H1 (cell line): ENCODE measurements at regions not wholly inside any gene's neighbourhood (a gene's known extent, or its start where the extent isn't known, plus 50 kb on each side); places are given as distances from the start of the nearest gene placed in this dataset.

Experiments used
- CTCF ChIA-PET: fragments of 300-600 bp; sonication (Branson Sonifier 250); formaldehyde crosslinking; loops from one replicate; lab custom pipeline; 2021; ENCODE audit not compliant: partially characterized antibody; lab: Charles Lee
- POLR2A ChIA-PET: fragments of 300-600 bp; sonication (Branson Sonifier 250); formaldehyde crosslinking; loops from one replicate; lab custom pipeline; 2021; ENCODE audit warnings: inconsistent platforms; ENCODE audit not compliant: partially characterized antibody; lab: Charles Lee
- DNase-seq, 2 experiments: peaks; one replicate each; pipeline versions ENCODE4 v3.0.0 to v3.0.0-alpha.2; 2010 to 2022; ENCODE audit warnings: low spot score in 2 of 2, low read depth in 1 of 2, mixed read lengths in 1 of 2
- FAIRE-seq: peaks from 2 replicates; lab custom pipeline; 2011; peaks lifted over from hg19 to GRCh38; lab: Jason Lieb, UNC
- H2AFZ ChIP-seq: 2 replicates; pipeline ENCODE4 v1.8.1; 2012; ENCODE audit warnings: low read length, inconsistent platforms
- H2AK5ac ChIP-seq: 2 replicates; pipeline ENCODE4 v1.6.1; 2013; ENCODE audit warnings: low read depth, low read length
- H2BK120ac ChIP-seq: replicated peaks from 2 replicates; pipeline ENCODE3; 2013; ENCODE audit warnings: low read depth, low read length, inconsistent platforms
- H2BK12ac ChIP-seq: 2 replicates; pipeline ENCODE4 v1.6.1; 2013; ENCODE audit warnings: low read depth, low read length
- H2BK15ac ChIP-seq: 2 replicates; pipeline ENCODE4 v1.6.1; 2013; ENCODE audit warnings: low read length
- H2BK20ac ChIP-seq: 2 replicates; pipeline ENCODE4 v1.6.1; 2013; ENCODE audit warnings: low read length
- H2BK5ac ChIP-seq: 2 replicates; pipeline ENCODE4 v1.6.1; 2013; ENCODE audit warnings: low read depth, low read length
- H3K14ac ChIP-seq: 2 replicates; pipeline ENCODE4 v1.6.1; 2013; ENCODE audit warnings: inconsistent platforms; ENCODE audit not compliant: insufficient read length
- H3K18ac ChIP-seq: 2 replicates; pipeline ENCODE4 v1.6.1; 2013; ENCODE audit warnings: low read length; ENCODE audit errors: extremely low read depth
- H3K23ac ChIP-seq: 2 replicates; pipeline ENCODE4 v1.6.1; 2013; ENCODE audit warnings: inconsistent platforms; ENCODE audit not compliant: insufficient read length
- H3K23me2 ChIP-seq: 2 replicates; pipeline ENCODE4 v1.6.1; 2013; ENCODE audit warnings: low read depth, low read length
- H3K27ac ChIP-seq: 2 replicates; pipeline ENCODE4 v1.6.1; 2011; ENCODE audit warnings: low read depth, low read length, inconsistent platforms
- H3K27me3 ChIP-seq, 4 experiments: replicated peaks in 1 of 4; 1 replicate in 1 of 4; 2 replicates in 3 of 4; pipeline versions ENCODE4 v1.6.1 to v1.8.1; 2011 to 2013; ENCODE audit warnings: low read length in 3 of 4, mild to moderate bottlenecking in 3 of 4, inconsistent platforms in 2 of 4, mixed read lengths in 2 of 4, moderate library complexity in 1 of 4; ENCODE audit not compliant: control insufficient read depth in 3 of 4, insufficient read depth in 3 of 4; ENCODE audit errors: extremely low read depth in 1 of 4
- H3K36me3 ChIP-seq, 4 experiments: 2 replicates each; pipeline versions ENCODE4 v1.6.1 to v1.8.1; 2011 to 2013; ENCODE audit warnings: mild to moderate bottlenecking in 4 of 4, low read length in 3 of 4, moderate library complexity in 2 of 4, control low read depth in 1 of 4, inconsistent platforms in 1 of 4; ENCODE audit not compliant: insufficient read depth in 4 of 4, control insufficient read depth in 2 of 4
- H3K4ac ChIP-seq: replicated peaks from 2 replicates; pipeline ENCODE3; 2013; ENCODE audit warnings: low read length, low read depth, mixed read lengths, inconsistent platforms; ENCODE audit not compliant: insufficient read length
- H3K4me1 ChIP-seq, 4 experiments: replicated peaks in 1 of 4; 1 replicate in 1 of 4; 2 replicates in 3 of 4; pipeline versions ENCODE4 v1.6.1 to v1.8.1; 2011 to 2013; ENCODE audit warnings: low read length in 3 of 4, inconsistent platforms in 2 of 4, mixed read lengths in 1 of 4; ENCODE audit not compliant: insufficient read depth in 4 of 4, control insufficient read depth in 3 of 4
- H3K4me2 ChIP-seq, 2 experiments: 2 replicates each; pipeline versions ENCODE4 v1.6.1 to v1.8.1; 2011 to 2013; ENCODE audit warnings: low read depth in 2 of 2, low read length in 2 of 2, control low read depth in 1 of 2, inconsistent platforms in 1 of 2, mild to moderate bottlenecking in 1 of 2; ENCODE audit not compliant: insufficient read depth in 1 of 2
- H3K4me3 ChIP-seq, 4 experiments: fragments of 200-600, 300-600 bp in 1 of 4; sonication (generic), shearing (Covaris generic), sonication (Bioruptor Twin) in 1 of 4; 2 replicates each; pipeline versions ENCODE4 v1.5.1 to v1.8.1; 2011 to 2016; ENCODE audit warnings: low read length in 4 of 4, low read depth in 3 of 4, control low read depth in 2 of 4, inconsistent platforms in 2 of 4, mild to moderate bottlenecking in 2 of 4, mixed read lengths in 1 of 4, moderate library complexity in 1 of 4; ENCODE audit not compliant: insufficient read depth in 2 of 4; ENCODE audit errors: extremely low read depth in 1 of 4
- H3K56ac ChIP-seq: replicated peaks from 2 replicates; pipeline ENCODE3; 2013; ENCODE audit warnings: low read depth, mild to moderate bottlenecking, mixed read lengths, low read length, inconsistent platforms; ENCODE audit not compliant: insufficient read length
- H3K79me1 ChIP-seq: 2 replicates; pipeline ENCODE4 v1.6.1; 2013; ENCODE audit warnings: low read depth, low read length, control low read depth
- H3K79me2 ChIP-seq, 2 experiments: 2 replicates each; pipeline versions ENCODE4 v1.6.1 to v1.8.1; 2012 to 2013; ENCODE audit warnings: low read length in 2 of 2, mild to moderate bottlenecking in 2 of 2, inconsistent platforms in 1 of 2; ENCODE audit not compliant: insufficient read depth in 2 of 2, control insufficient read depth in 1 of 2
- H3K9ac ChIP-seq, 4 experiments: replicated peaks in 1 of 4; 1 replicate in 1 of 4; 2 replicates in 3 of 4; pipeline versions ENCODE4 v1.6.1 to v1.8.1; 2011 to 2013; ENCODE audit warnings: low read depth in 3 of 4, low read length in 3 of 4, control low read depth in 2 of 4, mild to moderate bottlenecking in 2 of 4, moderate library complexity in 2 of 4, inconsistent platforms in 1 of 4; ENCODE audit errors: extremely low read depth in 1 of 4
- H3K9me3 ChIP-seq, 2 experiments: 2 replicates each; pipeline versions ENCODE4 v1.6.1 to v1.8.1; 2012 to 2013; ENCODE audit warnings: mild to moderate bottlenecking in 2 of 2, moderate library complexity in 2 of 2, control low read depth in 1 of 2, inconsistent platforms in 1 of 2, low read depth in 1 of 2, low read length in 1 of 2, mixed read lengths in 1 of 2; ENCODE audit not compliant: insufficient read depth in 2 of 2
- H4K20me1 ChIP-seq, 2 experiments: replicated peaks in 1 of 2; 2 replicates each; pipeline versions ENCODE3 to v1.8.1; 2011 to 2013; ENCODE audit warnings: inconsistent platforms in 2 of 2, low read length in 2 of 2, mild to moderate bottlenecking in 1 of 2; ENCODE audit not compliant: insufficient read depth in 2 of 2, control insufficient read depth in 1 of 2
- H4K5ac ChIP-seq: 2 replicates; pipeline ENCODE4 v1.6.1; 2013; ENCODE audit warnings: low read length, low read depth, mixed read lengths, inconsistent platforms; ENCODE audit not compliant: insufficient read length
- H4K8ac ChIP-seq: 2 replicates; pipeline ENCODE4 v1.8.0; 2013; ENCODE audit warnings: mild to moderate bottlenecking, moderate library complexity, low read length, inconsistent platforms; ENCODE audit not compliant: insufficient read depth; ENCODE audit errors: extremely low read depth
- H4K91ac ChIP-seq: replicated peaks from 2 replicates; pipeline ENCODE3; 2013; ENCODE audit warnings: low read length, mixed read lengths, inconsistent platforms; ENCODE audit not compliant: insufficient read length
- ATF3 ChIP-seq: IDR thresholded peaks from 2 replicates; pipeline ENCODE4 v1.6.1; 2011; ENCODE audit warnings: low read depth, mild to moderate bottlenecking, low read length; ENCODE audit not compliant: insufficient read depth
- FOSL1 ChIP-seq: IDR thresholded peaks from 2 replicates; pipeline ENCODE4 v1.6.1; 2011; ENCODE audit warnings: mild to moderate bottlenecking, low read depth, low read length, moderate library complexity; ENCODE audit not compliant: insufficient read depth
- GTF2F1 ChIP-seq: IDR thresholded peaks from 2 replicates; pipeline ENCODE4 v1.6.1; 2012; ENCODE audit warnings: low read depth, low read length, improper control_type of control experiment, borderline replicate concordance
- KDM5A ChIP-seq: fragments of 200-600 bp; IDR thresholded peaks from 2 replicates; pipeline ENCODE4 v1.7.1; 2012; ENCODE audit warnings: mild to moderate bottlenecking, low read length, inconsistent platforms, mixed read lengths
- NRF1 ChIP-seq: IDR thresholded peaks from 2 replicates; pipeline ENCODE4 v1.6.1; 2011; ENCODE audit warnings: mild to moderate bottlenecking, low read depth, low read length, improper control_type of control experiment
- PHF8 ChIP-seq: fragments of 200-600 bp; sonication (generic); conservative IDR thresholded peaks from 2 replicates; pipeline ENCODE4 v1.7.1; 2012; ENCODE audit warnings: low read depth, mild to moderate bottlenecking, inconsistent platforms, low read length, moderate library complexity
- POLR2AphosphoS5 ChIP-seq: IDR thresholded peaks from 2 replicates; pipeline ENCODE4 v1.6.1; 2011; ENCODE audit warnings: low read depth, low read length
- POU5F1 ChIP-seq: IDR thresholded peaks from 2 replicates; pipeline ENCODE4 v1.6.1; 2011; ENCODE audit warnings: low read depth, mild to moderate bottlenecking, low read length, moderate library complexity
- SRF ChIP-seq: IDR thresholded peaks from 2 replicates; pipeline ENCODE4 v1.6.1; 2011; ENCODE audit warnings: mild to moderate bottlenecking, low read depth, low read length, moderate library complexity
- TAF1 ChIP-seq: IDR thresholded peaks from 2 replicates; pipeline ENCODE4 v1.6.1; 2011; ENCODE audit warnings: mild to moderate bottlenecking, low read depth, low read length
- YY1 ChIP-seq: IDR thresholded peaks from 2 replicates; pipeline ENCODE4 v1.6.1; 2011; ENCODE audit warnings: low read depth, mild to moderate bottlenecking, low read length
- WGBS, 2 experiments: shearing (Covaris generic) in 1 of 2; methylation state at CpG; one replicate each; pipeline versions ENCODE4 v1.1.6 to v1.1.7; 2013 to 2015; ENCODE audit warnings: low lambda C conversion rate in 2 of 2, mixed read lengths in 2 of 2, inconsistent platforms in 1 of 2, low coverage in 1 of 2, missing lambda C conversion rate in 1 of 2; ENCODE audit not compliant: insufficient replicate concordance in 2 of 2, insufficient coverage in 1 of 2, insufficient read length in 1 of 2; ENCODE audit errors: extremely low coverage in 1 of 2, missing lambda C conversion rate in 1 of 2; 5-methylcytosine and 5-hydroxymethylcytosine counted together

- POLR2A ChIA-PET = interaction anchor here (0.7 kb wide), 1 partner anchor 10 kb away, joined by 3 read pairs; no protein-coding TSS in a partner anchor
- H3K23ac ChIP-seq = no peak overlapping the region
These were observed 324.7 kb downstream of the ETS1 start for GRCh38 chr11:128262463-128263345.

More at GRCh38 chr11:128262463-128263345, 324.7 kb downstream of the ETS1 start:
- WGBS, 2 experiments = 90% methylated on average over 12 of the region's 12 CpGs; no CpG with 5 or more reads in 1 of the 2 experiments
- Histone ChIP-seq H2BK5ac (no peak overlapping the region), H2AFZ (0 out of 2 replicates have a peak overlapping the region, but pooled peaks have one; percentile 14), H3K4me2 (no peak overlapping the region), H4K8ac (no peak overlapping the region), H4K20me1 (no peaks in the 10 kb centered on the region), H3K27ac (no peak overlapping the region), H3K14ac (no peak overlapping the region), H2BK20ac (no peak overlapping the region), H3K4ac (no peak overlapping the region), H3K79me1 (no peaks in the 10 kb centered on the region), H3K18ac (no peak overlapping the region), H3K79me2 (no peaks in the 10 kb centered on the region), H3K9ac (no peak overlapping the region), H2BK120ac (no peak overlapping the region), H3K9me3 (no peaks in the 10 kb centered on the region), H3K4me1 (no peaks in the 10 kb centered on the region; a peak in 1 of 7 replicates), H3K4me3 (no peak overlapping the region), H4K5ac (no peak overlapping the region), H3K23me2 (no peaks in the 10 kb centered on the region), H4K91ac (no peak overlapping the region), H3K27me3 (no peaks in the 10 kb centered on the region), H2BK12ac (no peak overlapping the region), H2BK15ac (no peak overlapping the region), H3K56ac (no peak overlapping the region), H3K36me3 (no peaks in the 10 kb centered on the region), H2AK5ac (no peak overlapping the region)
- FAIRE-seq (no peak), DNase-seq (no peak)
- TF ChIP-seq TAF1 (no peak), SRF (no peak), GTF2F1 (no peak), POU5F1 (no peak), FOSL1 (no peak), POLR2AphosphoS5 (no peak), PHF8 (no peak), YY1 (no peak), NRF1 (no peak), KDM5A (no peak), ATF3 (no peak)
- CTCF ChIA-PET = interaction anchor here (1.1 to 1.4 kb wide), 3 partner anchors 17 to 369 kb away, joined by 3 read pairs; no protein-coding TSS in a partner anchor
